ENCODE measurements at regions not wholly inside any gene's neighbourhood (a gene's known extent, or its start where the extent isn't known, plus 50 kb on each side); places are given as distances from the start of the nearest gene placed in this dataset.

- no peaks in the 10 kb centered on the region for H3K9me3 ChIP-seq
- TF ChIP-seq CTCF (IDR thresholded peaks at IDR 0.05) = no peak
- TF ChIP-seq POLR2A (IDR thresholded peaks at IDR 0.05) = no peak
- WGBS, 2 donors = 63 to 73% methylated on average over 2 of the region's 2 CpGs
- H3K27ac ChIP-seq = no peak overlapping the region
- no peaks in the 10 kb centered on the region for H3K4me1 ChIP-seq
- no peaks in the 10 kb centered on the region for H3K27me3 ChIP-seq
- DNase-seq = no peak
- intact Hi-C loops (cut with DNase I) = no loop called here
- H3K4me3 ChIP-seq (replicated peaks in 1 of 3) = no peak overlapping the region
- H3K36me3 ChIP-seq = no peaks in the 10 kb centered on the region
Measured at GRCh38 chr12:82213761-82214160, 144.4 kb downstream of the CCDC59 start.

DNA sequence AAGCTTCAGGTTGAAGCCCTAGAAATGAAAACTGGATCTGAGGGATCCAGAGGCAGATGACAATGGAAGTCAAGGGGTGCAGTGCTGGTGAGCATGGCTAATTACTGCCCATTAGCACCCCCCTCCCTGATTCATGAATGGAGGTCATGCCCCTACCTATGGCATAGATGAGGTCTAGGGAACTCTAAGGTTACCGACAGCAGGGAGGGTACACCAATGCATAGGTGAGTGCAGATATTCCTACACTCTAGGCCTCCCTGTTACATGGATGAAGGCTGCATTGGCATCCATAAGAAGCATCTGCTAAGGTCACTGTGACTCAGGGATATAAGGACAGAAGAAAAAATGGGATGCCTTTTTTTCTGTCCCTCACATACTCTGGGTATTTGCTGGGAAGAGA is 147.3 kb downstream of the CCDC59 start:
- intact Hi-C loops (cut with DNase I) = no loop called here
- H3K4me3 ChIP-seq (replicated peaks in 1 of 3) = no peak overlapping the region
- WGBS, 2 donors = 80 to 100% methylated on average over 1 of the region's 1 CpG

GRCh38 chr12:82209533-82209932 is 148.7 kb downstream of the CCDC59 start:
- 85 to 95% methylated on average over 9 of the region's 9 CpGs for WGBS, 2 donors
- no peaks in the 10 kb centered on the region for H3K36me3 ChIP-seq
- no peaks in the 10 kb centered on the region for H3K4me1 ChIP-seq
- DNase-seq = no peak
- no peak overlapping the region for H3K4me3 ChIP-seq (replicated peaks in 1 of 3)
- H3K27me3 ChIP-seq = no peaks in the 10 kb centered on the region
- TF ChIP-seq POLR2A (IDR thresholded peaks at IDR 0.05) = no peak
- no peak for TF ChIP-seq CTCF (IDR thresholded peaks at IDR 0.05)
- intact Hi-C loops (cut with DNase I) = no loop called here
- H3K27ac ChIP-seq = no peak overlapping the region
- H3K9me3 ChIP-seq = no peaks in the 10 kb centered on the region

More for the DNA sequence above, 147.3 kb downstream of the CCDC59 start:
- TF ChIP-seq CTCF (IDR thresholded peaks at IDR 0.05) (no peak), POLR2A (IDR thresholded peaks at IDR 0.05) (no peak)
- H3K27ac ChIP-seq = no peak overlapping the region
- H3K36me3 ChIP-seq = no peaks in the 10 kb centered on the region
- no peaks in the 10 kb centered on the region for H3K4me1 ChIP-seq
- DNase-seq = no peak
- no peaks in the 10 kb centered on the region for H3K9me3 ChIP-seq
- H3K27me3 ChIP-seq = no peaks in the 10 kb centered on the region

DNA sequence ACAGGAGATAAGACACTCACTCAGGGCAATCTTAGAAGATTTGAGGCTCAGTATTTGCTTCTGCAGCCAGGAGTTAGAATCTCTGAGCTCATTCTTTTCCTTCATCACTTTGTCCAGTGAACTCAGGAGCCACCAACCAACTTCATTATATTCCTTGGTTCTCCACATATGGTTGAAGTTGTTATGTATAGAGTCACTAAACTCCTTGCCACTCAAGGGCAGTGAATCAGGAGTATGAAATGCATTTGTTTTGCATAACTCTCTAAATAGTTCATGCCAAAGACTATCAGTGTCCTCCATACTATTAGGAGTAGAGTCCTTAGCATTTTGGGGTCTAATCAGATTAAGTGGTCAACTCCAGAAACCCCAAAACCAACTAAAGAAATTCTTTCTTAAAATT is 150.6 kb downstream of the CCDC59 start:
- DNase-seq = no peak
- Histone ChIP-seq H3K4me3 (replicated peaks in 1 of 3) (no peak overlapping the region), H3K9me3 (no peaks in the 10 kb centered on the region), H3K36me3 (no peaks in the 10 kb centered on the region), H3K27ac (no peak overlapping the region), H3K27me3 (no peaks in the 10 kb centered on the region), H3K4me1 (no peaks in the 10 kb centered on the region)
- no peak for TF ChIP-seq CTCF (IDR thresholded peaks at IDR 0.05)
- no peak for TF ChIP-seq POLR2A (IDR thresholded peaks at IDR 0.05)
- intact Hi-C loops (cut with DNase I) = no loop called here

DNA sequence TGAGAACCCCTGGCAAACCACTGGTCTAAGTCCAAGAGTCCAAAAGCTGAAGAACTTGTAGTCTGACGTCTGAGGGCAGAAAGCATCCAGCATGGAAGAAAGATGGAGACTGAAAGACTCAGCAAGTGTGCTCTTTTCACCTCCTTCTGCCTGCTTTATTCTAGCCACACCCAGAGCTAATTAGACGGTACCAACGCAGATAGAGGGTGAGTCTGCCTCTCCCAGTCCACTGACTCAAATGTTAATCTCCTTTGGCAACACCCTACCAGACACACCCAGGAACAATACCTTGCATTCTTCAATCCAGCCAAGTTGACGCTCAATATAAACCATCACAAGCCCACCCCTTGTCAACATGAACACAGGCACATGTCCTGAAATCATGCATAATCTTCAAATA is 155.1 kb downstream of the CCDC59 start:
- 92 to 93% methylated on average over 4 of the region's 4 CpGs for WGBS, 2 donors

More for the DNA sequence above, 155.1 kb downstream of the CCDC59 start:
- H3K36me3 ChIP-seq = no peaks in the 10 kb centered on the region
- no peak for DNase-seq
- no peaks in the 10 kb centered on the region for H3K9me3 ChIP-seq
- no peak for TF ChIP-seq POLR2A (IDR thresholded peaks at IDR 0.05)
- TF ChIP-seq CTCF (IDR thresholded peaks at IDR 0.05) = no peak
- H3K4me1 ChIP-seq = no peaks in the 10 kb centered on the region
- intact Hi-C loops (cut with DNase I) = no loop called here
- H3K27ac ChIP-seq = no peak overlapping the region
- H3K4me3 ChIP-seq (replicated peaks in 1 of 3) = no peak overlapping the region
- H3K27me3 ChIP-seq = no peaks in the 10 kb centered on the region

Measured in thyroid gland (tissue), 4 donors.